22Rv1 (cell line): ENCODE measurements at regions not wholly inside any gene's neighbourhood (a gene's known extent, or its start where the extent isn't known, plus 50 kb on each side); places are given as distances from the start of the nearest gene placed in this dataset.

Experiments
- CTCF ChIP-seq: fragments of 450-650 bp; IDR thresholded peaks from 2 replicates; pipeline ENCODE4 v1.5.1; 2017; ENCODE audit warnings: mild to moderate bottlenecking
- ZFX ChIP-seq: fragments of 450-650 bp; IDR thresholded peaks from 2 replicates; pipeline ENCODE4 v1.6.1; 2017; ENCODE audit warnings: antibody characterized with exemption, borderline replicate concordance

- TF ChIP-seq CTCF (no peak), ZFX (no peak)
These were observed 176.2 kb downstream of the SMC2 start for GRCh38 chr9:104269996-104270963.
